Ovary (tissue), 3 donors: ENCODE measurements at regions not wholly inside any gene's neighbourhood (a gene's known extent, or its start where the extent isn't known, plus 50 kb on each side); places are given as distances from the start of the nearest gene placed in this dataset.
"Not testable (repeated sequence)": the region's sequence is repeated elsewhere in the genome, so short reads cannot be mapped to it uniquely, and the experiment has no call there.

Experiments
- EP300 ChIP-seq: sonication (generic); formaldehyde crosslinking; IDR thresholded peaks from one replicate; pipeline ENCODE4 v1.6.1; 2017; ENCODE audit warnings: antibody characterized with exemption
- TF ChIP-seq, protein P1 (sequence below), 3 donors: fragments of 450-650 bp in 2 of 3; fragments of 200-600 bp in 1 of 3; IDR thresholded peaks; one replicate each; pipeline versions ENCODE4 v1.5.1 to v1.8.0; 2016 to 2022; ENCODE audit warnings: antibody characterized with exemption in 3 of 3, mild to moderate bottlenecking in 1 of 3
- donor health status: DM: no; HTN: no; CAD: no.

DNA sequence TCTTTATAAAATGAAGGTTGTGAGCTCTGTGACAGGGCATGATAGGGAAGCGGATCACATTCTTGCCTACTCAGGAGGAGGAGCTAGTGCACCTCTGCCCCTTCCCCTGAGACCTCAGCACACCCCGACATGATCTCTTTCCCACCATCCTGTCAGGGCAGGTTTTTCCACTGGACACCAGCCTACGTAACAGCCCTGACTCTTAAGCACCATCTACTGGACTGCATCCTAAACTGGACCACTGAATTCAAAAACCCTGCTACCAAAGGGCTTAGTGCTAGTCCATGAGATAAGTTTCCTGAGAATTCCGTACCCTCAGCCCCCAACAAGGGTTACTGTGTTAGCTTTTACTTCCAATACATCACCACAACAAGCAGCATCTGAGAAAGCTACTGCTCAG, 68.5 kb upstream of the FCGR1A start:
- TF ChIP-seq, protein P1, sequence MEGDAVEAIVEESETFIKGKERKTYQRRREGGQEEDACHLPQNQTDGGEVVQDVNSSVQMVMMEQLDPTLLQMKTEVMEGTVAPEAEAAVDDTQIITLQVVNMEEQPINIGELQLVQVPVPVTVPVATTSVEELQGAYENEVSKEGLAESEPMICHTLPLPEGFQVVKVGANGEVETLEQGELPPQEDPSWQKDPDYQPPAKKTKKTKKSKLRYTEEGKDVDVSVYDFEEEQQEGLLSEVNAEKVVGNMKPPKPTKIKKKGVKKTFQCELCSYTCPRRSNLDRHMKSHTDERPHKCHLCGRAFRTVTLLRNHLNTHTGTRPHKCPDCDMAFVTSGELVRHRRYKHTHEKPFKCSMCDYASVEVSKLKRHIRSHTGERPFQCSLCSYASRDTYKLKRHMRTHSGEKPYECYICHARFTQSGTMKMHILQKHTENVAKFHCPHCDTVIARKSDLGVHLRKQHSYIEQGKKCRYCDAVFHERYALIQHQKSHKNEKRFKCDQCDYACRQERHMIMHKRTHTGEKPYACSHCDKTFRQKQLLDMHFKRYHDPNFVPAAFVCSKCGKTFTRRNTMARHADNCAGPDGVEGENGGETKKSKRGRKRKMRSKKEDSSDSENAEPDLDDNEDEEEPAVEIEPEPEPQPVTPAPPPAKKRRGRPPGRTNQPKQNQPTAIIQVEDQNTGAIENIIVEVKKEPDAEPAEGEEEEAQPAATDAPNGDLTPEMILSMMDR (IDR thresholded peaks at IDR 0.05): not testable (repeated sequence)
- not testable (repeated sequence) for TF ChIP-seq EP300
